GM21723 (cell line): ENCODE measurements at regions not wholly inside any gene's neighbourhood (a gene's known extent, or its start where the extent isn't known, plus 50 kb on each side); places are given as distances from the start of the nearest gene placed in this dataset.

Source experiments
- ATAC-seq: cut with Tn5 transposase; IDR thresholded peaks from one replicate; pipeline ENCODE4 v1.9.1; 2021; ENCODE audit warnings: mild to moderate bottlenecking, moderate library complexity; ENCODE audit not compliant: unreplicated experiment

- no peak for ATAC-seq
Observed at GRCh38 chr2:15733867-15734673, 142.4 kb downstream of the DDX1 start.

- ATAC-seq: no peak
Observed at GRCh38 chr2:15734674-15735483, 143.2 kb downstream of the DDX1 start.

- no peak for ATAC-seq
Observed at GRCh38 chr2:15735484-15736326, 144.0 kb downstream of the DDX1 start.

- ATAC-seq: no peak
Observed at GRCh38 chr2:15736396-15737180, 144.9 kb downstream of the DDX1 start.

GRCh38 chr2:15737314-15738224, 145.9 kb downstream of the DDX1 start:
- no peak for ATAC-seq

- ATAC-seq: no peak
Observed at GRCh38 chr2:15738225-15738546, 146.5 kb downstream of the DDX1 start.

GRCh38 chr2:15738943-15739342, 147.3 kb downstream of the DDX1 start:
- ATAC-seq: no peak

- ATAC-seq: no peak
Observed at GRCh38 chr2:15744820-15745219, 153.2 kb downstream of the DDX1 start.

- no peak for ATAC-seq
Observed at GRCh38 chr2:15745350-15745749, 153.7 kb downstream of the DDX1 start.

- no peak for ATAC-seq
Observed at GRCh38 chr2:15745907-15746702, 154.4 kb downstream of the DDX1 start.

GRCh38 chr2:15746703-15747550, 155.3 kb downstream of the DDX1 start:
- no peak for ATAC-seq

- ATAC-seq: no peak
Observed at GRCh38 chr2:15747603-15748471, 156.2 kb downstream of the DDX1 start.

GRCh38 chr2:15748736-15749323, 157.2 kb downstream of the DDX1 start:
- ATAC-seq: no peak

- ATAC-seq: no peak
Observed at GRCh38 chr2:15749460-15750432, 158.1 kb downstream of the DDX1 start.

- ATAC-seq: no peak
Observed at GRCh38 chr2:15750433-15750814, 158.8 kb downstream of the DDX1 start.
